ENCODE measurements at regions not wholly inside any gene's neighbourhood (a gene's known extent, or its start where the extent isn't known, plus 50 kb on each side); places are given as distances from the start of the nearest gene placed in this dataset.
"Not testable (repeated sequence)": the region's sequence is repeated elsewhere in the genome, so short reads cannot be mapped to it uniquely, and the experiment has no call there.

DNA sequence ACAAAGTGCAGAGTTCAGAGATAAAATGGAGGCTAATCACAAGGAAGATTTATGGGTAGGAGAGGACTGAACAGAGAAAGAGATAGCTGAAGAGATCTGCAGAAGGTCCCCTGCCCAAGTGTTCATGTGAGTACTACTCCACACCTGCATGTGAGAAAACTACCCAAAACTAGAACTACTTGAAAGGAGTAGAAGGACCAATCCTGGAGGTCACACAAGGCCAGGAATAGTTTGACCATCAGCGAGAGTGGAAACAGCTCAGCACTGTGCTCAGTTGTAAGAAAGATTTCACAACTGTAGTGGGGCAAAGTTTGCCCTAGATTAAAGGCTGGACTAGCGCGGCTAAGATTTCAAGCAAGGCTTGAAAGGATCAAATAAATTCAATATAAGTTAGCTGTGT is 422.7 kb upstream of the LCORL start:
- DNase-seq (ENCODE audit: low spot score), result no peak

DNA sequence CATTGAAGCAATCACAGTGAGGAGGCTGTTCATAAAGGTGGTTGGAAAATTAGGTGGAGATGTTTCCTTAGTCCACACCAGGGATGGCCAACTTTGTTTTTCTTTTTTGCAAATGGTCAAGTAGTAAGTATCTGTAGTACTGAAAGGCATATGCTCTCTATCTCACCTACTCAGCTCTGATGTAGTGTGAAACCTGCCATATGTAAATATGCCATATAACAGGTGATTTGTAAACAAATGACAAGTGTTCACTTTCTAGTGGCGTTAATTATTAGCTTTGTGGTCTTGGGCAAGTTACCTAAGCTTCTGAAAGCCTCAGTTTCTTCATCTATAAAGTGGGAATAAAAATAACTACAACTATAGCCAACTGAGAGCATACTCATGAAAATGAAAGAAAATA is 421.4 kb upstream of the LCORL start:
- DNase-seq (ENCODE audit: low spot score), result no peak

DNA sequence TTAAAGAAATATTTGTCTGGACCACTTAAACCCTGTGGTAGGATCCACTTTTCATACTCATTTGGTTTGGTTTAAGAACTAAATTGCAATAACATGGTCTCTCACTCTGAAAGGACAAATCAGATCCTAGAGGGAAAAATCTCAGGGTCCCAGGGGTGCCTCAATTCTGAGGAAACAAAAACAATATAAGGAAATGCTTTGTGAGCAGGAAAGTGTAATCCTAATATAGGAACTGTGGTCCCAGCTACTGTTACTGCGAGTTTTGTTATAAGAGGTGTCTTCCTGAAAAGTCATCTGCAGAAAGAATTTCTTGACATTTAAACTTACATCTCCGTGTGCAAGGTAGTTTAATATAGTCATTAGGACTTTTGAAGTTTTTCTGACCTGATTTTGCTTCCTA is 420.1 kb upstream of the LCORL start:
- no peak for DNase-seq (ENCODE audit: low spot score)

DNA sequence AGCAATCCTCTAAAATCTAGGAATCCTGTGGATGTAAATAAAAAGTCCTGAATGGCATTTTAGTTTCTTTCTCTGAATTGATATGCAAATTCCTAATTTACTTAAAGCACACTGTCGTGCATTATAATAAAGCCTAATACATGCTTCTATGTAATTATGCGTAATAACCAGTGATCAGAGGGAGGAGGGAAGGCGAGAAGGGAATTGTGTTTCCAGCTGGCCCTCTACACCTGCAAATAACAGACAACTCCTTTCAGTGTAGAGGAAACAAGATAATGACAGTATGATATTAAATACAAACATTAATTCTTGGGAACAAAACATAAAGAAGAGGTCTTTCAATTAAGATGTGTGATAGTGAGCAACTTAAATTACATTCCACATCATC is 419.6 kb upstream of the LCORL start:
- DNase-seq (ENCODE audit: low spot score), result no peak

DNA sequence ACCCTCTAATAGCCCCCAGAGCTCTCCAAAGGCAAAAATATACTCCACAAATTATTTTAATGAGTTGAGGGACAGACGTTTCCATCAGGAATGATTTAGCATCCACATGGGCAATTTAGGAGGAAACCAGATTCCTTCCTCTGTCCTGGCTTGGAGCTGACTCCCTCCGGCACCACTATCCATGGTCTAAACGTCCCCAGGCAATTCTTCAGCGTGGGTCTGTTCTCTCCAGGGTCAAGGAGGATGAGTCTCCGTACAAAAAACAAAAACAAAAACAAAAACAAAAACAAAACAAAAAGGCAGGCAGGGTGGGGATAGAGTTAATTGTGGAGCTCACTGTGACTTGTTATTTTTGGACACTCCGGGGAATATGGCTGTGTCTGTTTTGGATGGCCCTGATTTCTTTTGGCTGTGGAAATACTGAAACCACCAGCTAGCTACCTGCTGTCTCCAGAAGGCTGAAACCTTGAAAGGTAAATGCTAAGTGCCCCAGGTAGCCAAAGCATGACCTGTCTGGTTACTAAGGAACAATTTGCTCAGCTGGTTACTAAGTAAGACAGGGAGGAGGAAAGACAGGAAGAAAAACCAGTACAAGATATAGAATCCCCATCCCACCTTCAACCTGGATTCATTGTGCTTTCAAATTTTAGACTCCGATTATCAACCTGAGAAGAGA is 419.1 kb upstream of the LCORL start:
- no peak for DNase-seq (ENCODE audit: low spot score)

DNA sequence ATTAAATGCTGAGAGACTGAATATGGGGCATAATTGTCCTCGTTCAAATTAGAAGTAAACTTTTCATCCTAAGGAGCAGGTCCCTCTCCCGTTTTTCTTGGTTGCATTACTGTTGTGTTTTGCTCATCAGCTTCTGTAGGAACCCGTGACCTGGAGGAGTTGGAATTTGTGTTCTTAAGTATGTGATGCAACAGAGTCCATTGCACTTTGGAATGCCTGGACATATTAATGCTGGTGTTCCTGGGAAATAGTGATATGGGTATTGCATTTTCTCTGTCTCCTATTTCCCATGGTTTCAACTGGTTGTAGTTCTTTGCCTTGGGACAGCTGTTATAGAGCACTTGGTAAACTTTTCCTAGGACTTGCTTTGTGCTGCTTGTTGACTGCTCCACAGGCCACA is 417.8 kb upstream of the LCORL start:
- DNase-seq (ENCODE audit: low spot score), result no peak

DNA sequence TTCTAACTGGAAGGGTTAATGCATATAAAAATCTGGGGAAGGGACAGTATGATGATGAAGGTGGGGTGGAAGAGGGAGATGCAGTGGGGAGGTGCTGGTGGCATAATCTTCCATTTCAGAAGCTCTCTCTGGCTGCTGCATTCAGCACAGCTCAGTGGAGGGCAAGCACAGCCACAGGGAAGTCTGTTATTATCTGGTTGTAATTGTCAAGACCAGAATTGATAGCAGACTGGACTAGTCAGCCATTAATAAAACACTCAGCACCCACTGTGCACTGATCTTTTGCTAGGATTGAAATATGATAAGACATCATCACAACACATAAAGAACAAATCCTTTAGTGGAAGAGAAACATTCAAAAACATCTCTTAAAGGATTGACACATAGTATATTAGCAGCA is 414.2 kb upstream of the LCORL start:
- no peak for DNase-seq (ENCODE audit: low spot score)

DNA sequence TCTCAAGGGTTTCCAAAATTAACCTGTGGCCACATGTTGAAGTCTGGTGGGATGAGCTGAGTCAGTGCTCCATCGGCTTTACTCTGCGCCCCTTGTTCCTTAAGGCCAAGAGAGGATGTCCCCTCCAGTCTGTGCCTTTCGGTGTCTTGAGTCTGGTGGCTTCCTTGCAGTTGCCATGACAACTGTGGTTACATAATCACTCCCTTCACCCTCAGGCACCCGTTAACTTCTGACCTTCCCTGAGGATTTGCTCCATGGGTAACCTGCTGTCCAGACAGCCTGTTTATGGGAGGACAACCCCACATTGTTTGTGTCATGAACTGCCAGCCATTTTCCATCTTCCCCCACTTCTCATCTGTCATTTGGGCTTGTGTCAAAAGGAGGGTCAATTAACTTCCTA is 401.1 kb upstream of the LCORL start:
- DNase-seq (ENCODE audit: low spot score), result no peak

DNA sequence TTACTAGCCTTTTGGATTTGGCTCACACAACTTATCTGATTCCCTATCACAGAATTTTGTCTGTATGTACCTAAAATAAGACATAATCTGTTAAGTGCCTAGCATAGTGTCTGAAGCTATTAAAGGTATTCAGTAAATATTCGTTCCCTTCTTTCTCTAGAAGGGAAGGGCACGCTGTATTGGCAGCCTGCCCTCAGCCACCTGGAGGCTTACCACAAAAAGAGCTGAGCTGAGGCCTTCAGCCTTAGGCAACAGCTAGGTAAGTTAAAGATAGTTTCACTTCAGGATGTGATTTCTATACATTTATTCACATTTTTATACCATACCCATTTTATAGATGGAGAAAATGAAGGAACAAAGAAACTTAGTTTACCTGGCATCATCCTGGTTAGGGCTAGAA is 400.0 kb upstream of the LCORL start:
- no peak for DNase-seq (ENCODE audit: low spot score)

DNA sequence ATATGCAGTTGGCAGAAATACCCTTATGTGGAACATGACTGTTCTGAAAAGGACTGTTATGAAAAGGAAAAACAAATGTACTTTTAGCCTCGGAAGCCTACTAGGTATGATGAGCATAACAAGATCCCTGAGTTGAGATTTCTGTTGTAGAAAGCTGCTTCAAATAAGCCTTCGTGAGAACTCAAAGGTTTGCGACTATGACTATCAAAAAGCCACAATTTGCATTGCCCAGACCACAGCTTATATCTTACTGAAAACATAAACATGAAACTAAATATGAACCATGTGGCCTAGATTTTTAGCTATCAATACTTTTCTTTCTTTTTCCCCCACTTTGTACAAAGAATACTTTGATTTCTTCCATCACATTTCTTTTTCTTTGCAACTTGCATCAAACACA is 398.2 kb upstream of the LCORL start:
- DNase-seq (ENCODE audit: low spot score), result no peak

DNA sequence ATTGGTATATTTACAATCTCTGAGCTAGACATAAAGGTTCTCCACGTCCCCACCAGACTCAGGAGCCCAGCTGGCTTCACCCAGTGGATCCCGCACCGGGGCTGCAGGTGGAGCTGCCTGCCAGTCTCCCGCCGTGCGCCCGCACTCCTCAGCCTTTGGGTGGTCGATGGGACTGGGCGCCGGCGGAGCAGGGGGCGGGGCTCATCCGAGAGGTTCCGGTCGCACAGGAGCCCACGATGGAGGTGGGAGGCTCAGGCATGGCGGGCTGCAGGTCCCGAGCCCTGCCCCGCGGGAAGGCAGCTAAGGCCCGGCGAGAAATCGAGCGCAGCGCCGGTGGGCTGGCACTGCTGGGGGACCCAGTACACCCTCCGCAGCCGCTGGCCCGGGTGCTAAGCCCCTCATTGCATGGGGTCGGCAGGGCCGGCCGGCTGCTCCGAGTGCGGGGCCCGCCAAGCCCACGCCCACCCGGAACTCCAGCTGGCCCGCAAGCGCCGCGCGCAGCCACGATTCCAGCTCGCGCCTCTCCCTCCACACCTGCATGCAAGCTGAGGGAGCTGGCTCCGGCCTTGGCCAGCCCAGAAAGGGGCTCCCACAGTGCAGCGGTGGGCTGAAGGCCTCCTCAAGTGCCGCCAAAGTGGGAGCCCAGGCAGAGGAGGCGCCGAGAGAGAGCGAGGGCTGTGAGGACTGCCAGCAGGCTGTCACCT is 396.8 kb upstream of the LCORL start:
- not testable (repeated sequence) for DNase-seq (ENCODE audit: low spot score)

DNA sequence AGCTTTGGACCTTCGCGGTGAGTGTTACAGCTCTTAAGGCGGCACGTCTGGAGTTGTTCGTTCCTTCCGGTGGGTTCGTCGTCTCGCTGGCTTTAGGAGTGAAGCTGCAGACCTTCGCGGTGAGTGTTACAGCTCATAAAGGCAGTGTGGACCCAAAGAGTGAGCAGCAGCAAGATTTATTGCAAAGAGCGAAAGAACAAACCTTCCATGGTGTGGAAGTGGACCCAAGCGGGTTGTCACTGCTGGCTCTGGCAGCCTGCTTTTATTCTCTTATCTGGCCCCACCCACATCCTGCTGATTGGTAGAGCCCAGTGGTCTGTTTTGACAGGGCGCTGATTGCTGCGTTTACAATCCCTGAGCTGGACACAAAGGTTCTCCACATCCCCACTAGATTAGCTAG is 396.1 kb upstream of the LCORL start:
- DNase-seq (ENCODE audit: low spot score), result not testable (repeated sequence)

DNA sequence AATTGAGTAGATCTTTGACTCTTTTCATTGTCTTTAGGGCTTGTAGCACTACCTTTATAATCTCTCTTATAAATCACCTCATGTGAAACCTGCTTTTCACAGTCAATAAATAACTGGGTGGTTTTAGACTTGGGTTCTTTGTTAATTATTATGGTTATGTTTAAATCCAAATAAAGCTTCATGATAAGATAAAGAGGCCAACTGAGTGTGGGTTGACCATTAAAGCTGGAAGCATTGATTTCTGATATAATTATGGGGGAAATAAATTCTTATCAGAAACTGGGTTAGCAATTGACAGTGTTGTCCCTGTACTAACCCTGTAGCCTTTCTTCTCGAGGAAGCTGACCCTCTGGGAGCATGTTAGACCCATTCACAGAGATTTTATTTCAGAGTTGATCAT is 384.7 kb upstream of the LCORL start:
- DNase-seq (ENCODE audit: low spot score), result no peak

DNA sequence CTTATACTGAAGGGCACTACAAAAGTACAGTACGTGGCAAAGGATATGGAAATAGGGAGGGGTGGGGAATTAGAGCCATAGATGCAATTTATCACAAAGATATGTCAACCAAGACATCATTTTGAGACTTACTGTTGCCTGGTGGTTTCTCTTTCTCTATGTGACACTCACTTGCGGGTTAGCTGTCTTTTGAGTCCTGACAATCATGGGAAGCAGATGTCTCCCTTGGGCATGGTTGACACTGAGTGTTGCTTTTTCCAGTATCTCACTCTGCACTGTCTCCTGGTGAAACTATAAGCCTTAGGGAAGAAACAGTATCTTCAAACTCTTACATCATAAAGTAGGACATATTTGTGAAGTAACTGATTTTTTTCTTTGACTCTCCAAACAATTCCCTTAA is 383.5 kb upstream of the LCORL start:
- DNase-seq (ENCODE audit: low spot score), result no peak

DNA sequence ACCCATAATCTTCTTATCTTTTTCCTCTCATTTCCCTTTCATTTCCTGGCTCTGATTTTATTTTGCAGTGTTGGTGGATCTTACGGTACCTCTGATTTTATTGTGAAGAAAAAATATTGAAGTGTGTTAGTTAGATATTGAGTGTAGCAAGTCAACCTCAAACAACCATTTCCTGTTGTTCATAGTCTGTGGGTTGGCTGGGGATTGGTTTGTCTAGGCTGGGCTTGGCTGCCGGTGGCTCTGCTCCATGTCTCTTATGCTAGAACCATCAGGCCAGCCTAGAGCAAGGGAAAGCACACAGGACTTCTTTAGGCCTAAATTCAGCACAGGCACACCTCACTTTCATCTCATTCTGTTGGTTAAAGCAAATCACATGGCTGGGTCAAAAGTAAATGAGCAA is 383.1 kb upstream of the LCORL start:
- no peak for DNase-seq (ENCODE audit: low spot score)

DNA sequence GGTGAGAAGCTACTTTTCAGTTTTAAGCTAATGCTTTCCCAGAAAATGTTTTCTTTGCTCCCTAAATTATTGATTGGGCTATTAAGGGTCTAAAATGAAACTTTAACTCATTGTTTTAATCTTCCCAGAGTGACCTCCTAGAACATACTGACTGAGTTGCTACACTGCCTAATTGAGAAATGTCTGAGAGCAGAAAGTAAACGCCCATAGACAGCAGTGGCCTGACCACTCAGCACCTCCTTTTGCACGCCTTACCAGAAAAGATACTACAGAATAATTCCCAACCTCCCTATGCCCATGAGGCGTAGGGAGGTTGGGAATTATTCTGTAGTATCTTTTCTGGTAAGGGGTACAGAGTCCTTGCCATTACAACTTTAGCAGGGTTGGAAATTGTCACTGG is 381.8 kb upstream of the LCORL start:
- no peak for DNase-seq (ENCODE audit: low spot score)

DNA sequence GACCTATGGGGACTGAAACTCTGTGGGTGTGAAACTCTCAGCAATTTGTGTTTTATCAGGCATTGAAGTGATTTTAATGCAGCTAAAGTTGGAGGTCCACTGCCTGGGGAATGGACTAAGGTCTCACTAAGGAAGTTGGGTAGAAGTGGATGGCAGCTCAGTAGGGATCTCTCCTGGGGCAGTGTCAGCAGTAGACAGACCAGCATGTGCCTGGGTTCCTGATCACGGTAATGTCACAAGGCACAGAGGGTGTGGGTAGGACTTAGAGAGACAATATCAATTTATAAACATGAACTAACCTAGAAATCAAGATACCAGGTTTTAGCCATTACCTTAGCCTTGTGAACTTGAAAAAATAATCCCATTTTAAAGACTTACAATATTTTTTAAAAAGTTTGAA is 380.3 kb upstream of the LCORL start:
- DNase-seq (ENCODE audit: low spot score), result no peak

DNA sequence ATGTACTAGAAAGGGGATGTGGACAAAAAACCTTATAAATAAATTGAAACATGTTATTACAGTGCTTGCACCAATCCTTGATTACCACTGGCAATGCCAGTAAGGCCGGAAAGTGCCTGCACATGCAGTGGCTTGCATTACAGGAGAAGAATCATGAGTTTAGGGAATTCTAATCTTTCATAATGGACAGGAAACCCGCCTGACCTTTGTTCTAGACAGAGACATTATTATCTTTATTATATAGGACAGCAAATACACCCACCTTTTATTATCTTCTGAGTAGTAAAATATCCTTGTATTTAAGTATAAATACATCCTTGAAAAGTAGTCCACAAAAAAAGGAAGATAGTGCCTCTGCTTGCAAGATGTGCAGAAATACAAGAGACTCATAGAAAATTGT is 379.9 kb upstream of the LCORL start:
- no peak for DNase-seq (ENCODE audit: low spot score)

DNA sequence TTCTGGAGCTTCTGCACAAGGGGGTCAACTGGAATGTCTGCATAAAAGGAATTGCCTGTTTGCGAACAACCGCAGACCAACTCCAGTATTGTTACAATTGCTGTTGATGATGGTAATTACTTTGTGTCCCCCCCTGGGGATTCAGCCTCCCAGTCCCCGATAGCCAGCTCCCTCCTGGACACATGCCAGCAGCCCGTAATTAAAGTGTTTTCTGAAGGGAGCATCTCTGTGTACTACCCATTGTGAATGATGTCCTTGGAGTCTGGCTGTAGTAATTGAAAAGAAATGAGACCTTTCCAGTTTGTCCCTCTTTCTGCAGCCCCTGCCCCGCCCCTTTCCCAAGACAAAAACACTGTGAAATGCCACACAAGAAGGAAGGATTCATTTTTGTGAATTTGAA is 377.1 kb upstream of the LCORL start:
- DNase-seq (ENCODE audit: low spot score), result no peak

DNA sequence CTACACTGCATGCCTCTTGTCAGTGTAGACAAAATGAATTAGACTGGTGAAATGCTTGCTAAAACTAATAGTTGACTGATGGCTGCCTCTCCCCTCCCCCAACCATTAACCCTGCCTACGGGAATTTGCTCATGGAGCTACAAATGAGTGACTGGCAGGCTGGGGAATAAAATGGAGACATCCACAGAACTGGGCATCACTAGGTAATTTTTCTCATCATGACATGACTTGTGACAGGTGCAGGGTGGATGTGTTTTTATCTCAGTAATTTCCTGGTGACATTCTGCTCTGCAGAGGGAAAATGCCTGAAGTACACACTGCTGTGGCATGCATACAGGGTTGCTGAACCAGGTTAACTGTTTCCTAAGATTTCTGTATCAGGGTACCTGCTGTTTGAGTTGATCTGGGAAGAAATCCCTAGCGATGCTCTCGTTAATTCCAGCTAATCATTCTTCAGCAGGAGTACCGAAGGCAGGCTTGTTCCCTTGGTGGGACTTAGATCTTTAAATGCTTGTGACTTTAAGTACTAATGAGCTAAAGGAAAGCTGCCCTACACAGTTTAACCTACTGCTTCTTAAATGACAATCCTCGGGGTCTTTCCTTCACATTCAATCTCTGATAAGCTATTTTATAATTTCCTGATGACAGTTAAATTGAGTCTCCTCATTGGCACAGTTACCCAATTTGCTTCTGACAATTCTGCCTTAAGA is 376.3 kb upstream of the LCORL start:
- no peak for DNase-seq (ENCODE audit: low spot score)

DNA sequence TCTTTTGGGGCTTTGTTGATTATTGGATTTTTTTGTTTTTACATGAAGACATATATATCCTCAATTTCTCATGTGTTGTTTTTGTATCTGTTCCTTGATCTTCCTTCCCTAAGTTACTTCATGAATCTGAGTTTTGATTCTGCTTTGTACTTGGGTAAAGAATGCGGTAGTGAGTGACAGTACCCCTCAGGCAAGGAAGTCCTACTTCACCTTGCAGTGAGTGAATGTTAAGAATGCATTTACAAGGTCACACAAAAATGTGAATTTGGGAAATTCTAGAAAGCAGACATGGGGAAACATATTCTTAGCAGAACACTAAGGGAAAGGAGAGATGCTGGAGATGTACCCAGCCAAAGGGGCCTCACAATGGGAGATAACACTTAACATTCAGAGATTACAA is 373.1 kb upstream of the LCORL start:
- no peak for DNase-seq (ENCODE audit: low spot score)

DNA sequence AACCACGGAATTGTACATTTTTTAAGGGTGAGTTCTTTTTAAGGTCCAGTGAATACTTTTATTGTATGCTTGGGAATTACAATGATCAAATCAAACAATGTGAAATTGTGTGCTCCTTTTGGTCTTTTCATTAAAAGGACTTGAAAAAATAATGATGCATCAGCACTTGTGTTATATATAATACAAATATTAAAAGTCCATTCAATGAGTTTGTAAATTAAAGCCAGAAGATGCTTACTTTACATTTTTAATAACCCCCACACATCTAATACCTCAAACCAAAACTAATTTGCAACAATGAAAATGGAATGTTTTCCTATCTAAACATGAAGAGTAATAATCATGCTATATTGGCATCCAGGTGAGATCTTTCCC is 369.8 kb upstream of the LCORL start:
- no peak for DNase-seq (ENCODE audit: low spot score)

DNA sequence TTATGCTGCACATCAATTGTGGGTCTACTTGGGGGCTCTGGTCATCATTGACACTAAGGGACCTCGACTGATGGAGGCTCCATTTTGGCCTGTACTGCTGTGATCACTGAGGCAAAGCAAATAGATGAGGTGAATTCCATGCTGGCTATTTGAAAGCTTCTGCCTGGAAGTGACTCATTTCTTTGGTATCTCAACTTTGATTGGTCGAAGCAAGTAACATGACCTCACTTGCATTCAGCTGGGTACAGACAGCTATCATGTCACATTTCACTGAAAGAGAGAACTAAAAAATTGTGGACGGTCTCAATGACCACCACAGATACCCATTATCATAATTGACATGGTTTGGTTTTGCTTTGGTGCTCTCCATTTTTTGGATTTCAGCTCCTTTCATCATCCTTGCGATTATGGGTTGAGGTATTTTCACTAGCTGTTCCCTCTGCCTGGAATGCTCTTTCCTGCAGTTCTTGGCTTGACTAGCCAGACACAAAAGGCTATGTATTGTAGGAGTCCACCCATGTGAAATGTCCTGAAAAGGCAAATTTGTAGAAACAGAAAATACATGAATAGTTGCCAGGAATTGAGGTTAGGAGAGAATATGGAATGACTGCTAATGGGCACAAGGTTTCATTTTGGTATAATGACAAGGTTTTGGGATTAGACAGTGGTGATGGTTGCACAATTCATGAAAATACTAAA is 369.2 kb upstream of the LCORL start:
- DNase-seq (ENCODE audit: low spot score), result no peak

Measured in CD4-positive, alpha-beta T cell treated with Interleukin-15 for 4 hours (primary cell).